ENCODE measurements at regions not wholly inside any gene's neighbourhood (a gene's known extent, or its start where the extent isn't known, plus 50 kb on each side); places are given as distances from the start of the nearest gene placed in this dataset.
A peak's percentile ranks its signal among the peaks of the same experiment; 100 is the strongest.
"Not testable (repeated sequence)": the region's sequence is repeated elsewhere in the genome, so short reads cannot be mapped to it uniquely, and the experiment has no call there.

DNA sequence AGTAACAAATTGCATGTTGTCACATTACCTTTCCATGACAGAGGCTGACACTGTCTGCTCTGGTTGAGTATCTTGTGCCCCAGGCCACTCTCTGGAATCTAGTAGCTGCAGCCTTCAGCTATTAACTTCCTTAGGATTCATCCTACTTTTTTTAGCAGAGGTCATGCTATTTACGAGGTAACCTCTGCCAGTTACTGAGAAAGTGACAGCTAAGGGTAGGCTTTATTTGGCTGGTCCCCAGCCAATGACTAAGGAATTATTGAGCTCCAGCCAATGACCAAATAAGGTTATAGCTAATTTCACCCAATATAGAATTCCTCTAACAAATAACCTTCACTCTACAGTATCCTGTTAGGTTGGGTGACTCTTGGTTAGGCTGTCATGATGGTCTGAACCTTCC is 1361.7 kb downstream of the XPNPEP1 start:
- Mint-ChIP-seq H3K27ac (no peak overlapping the region), H3K4me3 (no peak overlapping the region)

DNA sequence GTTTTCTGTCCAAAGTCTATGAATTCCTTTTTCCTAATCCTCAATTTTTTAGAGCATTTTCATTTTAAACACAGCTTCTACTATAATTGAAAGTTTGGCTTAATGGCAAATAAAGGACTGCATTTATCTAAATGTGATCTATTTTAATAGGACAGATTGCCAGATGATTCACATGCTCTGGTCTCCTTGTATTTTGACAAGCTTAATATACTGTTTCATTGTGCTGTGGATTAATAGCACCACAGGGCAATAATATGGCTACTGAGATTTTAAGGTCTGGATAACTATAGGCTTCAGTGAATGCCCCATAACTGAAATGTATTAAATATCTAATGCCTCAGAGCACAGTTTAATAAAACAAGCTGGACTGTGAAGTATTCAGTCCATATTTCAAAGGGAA is 1362.8 kb downstream of the XPNPEP1 start:
- no peaks in the 10 kb centered on the region for H3K4me1 Mint-ChIP-seq
- no peak for DNase-seq
- no peak overlapping the region for H3K4me3 Mint-ChIP-seq

More for the DNA sequence above, 1361.7 kb downstream of the XPNPEP1 start:
- Mint-ChIP-seq H3K4me1 (no peaks in the 10 kb centered on the region), H3K27me3 (no peaks in the 10 kb centered on the region), H3K9me3 (no peaks in the 10 kb centered on the region), H3K36me3 (ENCODE audit: low read depth) (no peaks in the 10 kb centered on the region)
- intact Hi-C loops (cut with micrococcal nuclease): no loop called here
- DNase-seq: no peak

DNA sequence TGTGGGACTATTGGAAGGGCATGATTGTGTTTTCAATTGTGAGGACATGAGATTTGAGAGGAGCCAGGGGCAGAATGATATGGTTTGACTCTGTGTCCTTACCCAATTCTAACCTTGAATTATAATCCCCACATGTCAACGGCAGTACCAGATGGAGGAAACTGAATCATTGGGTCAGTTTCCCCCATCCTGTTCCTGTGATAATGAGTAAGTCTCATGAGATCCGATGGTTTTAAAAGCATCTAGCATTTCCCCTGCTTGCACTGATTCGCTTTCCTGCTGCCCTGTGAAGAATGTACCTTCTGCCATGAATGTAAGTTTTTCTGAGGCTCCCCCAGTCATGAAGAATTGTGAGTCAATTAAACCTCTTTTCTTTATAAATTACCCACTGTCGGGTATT is 1367.1 kb downstream of the XPNPEP1 start:
- H3K36me3 Mint-ChIP-seq (ENCODE audit: low read depth): no peaks in the 10 kb centered on the region
- no peaks in the 10 kb centered on the region for H3K4me1 Mint-ChIP-seq
- no peak for DNase-seq
- no peak overlapping the region for H3K4me3 Mint-ChIP-seq
- intact Hi-C loops (cut with micrococcal nuclease): no loop called here
- no peaks in the 10 kb centered on the region for H3K9me3 Mint-ChIP-seq
- H3K27ac Mint-ChIP-seq: no peak overlapping the region
- H3K27me3 Mint-ChIP-seq: no peaks in the 10 kb centered on the region

More for the DNA sequence above, 1362.8 kb downstream of the XPNPEP1 start:
- Mint-ChIP-seq H3K27me3 (no peaks in the 10 kb centered on the region), H3K27ac (no peak overlapping the region), H3K9me3 (no peaks in the 10 kb centered on the region), H3K36me3 (ENCODE audit: low read depth) (no peaks in the 10 kb centered on the region)
- intact Hi-C loops (cut with micrococcal nuclease): no loop called here

DNA sequence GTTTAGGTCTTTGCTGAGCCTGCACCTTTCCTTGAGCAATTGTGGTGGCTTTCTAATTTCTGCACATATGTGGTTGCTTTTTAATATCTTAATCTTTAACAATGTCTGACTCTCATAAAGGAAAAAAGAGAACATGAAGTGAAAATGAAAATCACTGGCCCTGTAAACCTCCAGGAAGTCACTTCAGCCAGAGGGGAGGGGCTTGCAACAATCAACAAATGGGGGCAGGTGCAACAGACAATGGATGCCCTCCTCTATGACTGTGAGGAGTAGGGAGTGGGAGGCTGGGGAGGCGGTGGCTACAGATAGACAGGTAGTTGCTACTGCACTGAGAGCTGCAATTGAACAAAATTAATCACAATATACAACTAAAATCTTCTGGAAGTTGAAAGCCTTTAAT is 1377.4 kb downstream of the XPNPEP1 start:
- H3K4me3 Mint-ChIP-seq: no peak overlapping the region

DNA sequence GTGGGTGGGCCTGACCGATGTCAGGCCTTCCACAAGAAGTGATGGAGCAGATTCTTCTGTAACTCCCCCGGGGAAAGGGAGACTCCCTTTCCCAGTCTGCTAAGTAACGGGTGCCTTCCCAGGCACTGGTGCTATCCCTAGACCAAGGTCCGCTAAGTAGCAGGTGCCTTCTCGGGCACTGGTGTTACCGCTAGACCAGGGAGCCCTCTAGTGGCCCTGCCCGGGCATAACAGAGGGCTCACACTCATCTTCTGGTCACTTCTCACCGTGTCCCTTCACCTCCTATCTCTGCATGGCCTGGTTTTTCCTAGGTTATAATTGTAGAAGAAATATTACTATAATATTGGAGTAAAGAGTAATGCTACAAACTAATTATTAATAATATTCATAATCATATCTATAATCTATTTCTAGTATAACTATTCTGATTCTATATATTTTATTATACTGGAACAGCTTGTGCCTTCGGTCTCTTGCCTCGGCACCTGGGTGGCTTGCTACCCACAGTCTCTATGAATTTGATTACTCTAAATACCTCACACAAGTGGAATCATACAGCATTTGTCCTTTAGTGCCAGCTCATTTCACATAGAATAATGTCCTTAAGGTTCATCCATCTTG is 1378.7 kb downstream of the XPNPEP1 start:
- H3K9me3 Mint-ChIP-seq: no peaks in the 10 kb centered on the region
- H3K36me3 Mint-ChIP-seq (ENCODE audit: low read depth): no peaks in the 10 kb centered on the region
- H3K4me3 Mint-ChIP-seq: no peak overlapping the region
- no peaks in the 10 kb centered on the region for H3K27me3 Mint-ChIP-seq
- intact Hi-C loops (cut with micrococcal nuclease): loop anchor here (2.0 kb wide), 1 partner anchor 1834 kb away; no protein-coding TSS in a partner anchor
- H3K4me1 Mint-ChIP-seq: no peaks in the 10 kb centered on the region
- H3K27ac Mint-ChIP-seq: no peak overlapping the region
- peak; percentile 78 for DNase-seq

More for the DNA sequence above, 1377.4 kb downstream of the XPNPEP1 start:
- no peaks in the 10 kb centered on the region for H3K36me3 Mint-ChIP-seq (ENCODE audit: low read depth)
- no peak overlapping the region for H3K27ac Mint-ChIP-seq
- intact Hi-C loops (cut with micrococcal nuclease): loop anchor here (2.0 kb wide), 1 partner anchor 1835 kb away; no protein-coding TSS in a partner anchor
- no peak for DNase-seq
- H3K9me3 Mint-ChIP-seq: no peaks in the 10 kb centered on the region
- no peaks in the 10 kb centered on the region for H3K27me3 Mint-ChIP-seq
- no peaks in the 10 kb centered on the region for H3K4me1 Mint-ChIP-seq

DNA sequence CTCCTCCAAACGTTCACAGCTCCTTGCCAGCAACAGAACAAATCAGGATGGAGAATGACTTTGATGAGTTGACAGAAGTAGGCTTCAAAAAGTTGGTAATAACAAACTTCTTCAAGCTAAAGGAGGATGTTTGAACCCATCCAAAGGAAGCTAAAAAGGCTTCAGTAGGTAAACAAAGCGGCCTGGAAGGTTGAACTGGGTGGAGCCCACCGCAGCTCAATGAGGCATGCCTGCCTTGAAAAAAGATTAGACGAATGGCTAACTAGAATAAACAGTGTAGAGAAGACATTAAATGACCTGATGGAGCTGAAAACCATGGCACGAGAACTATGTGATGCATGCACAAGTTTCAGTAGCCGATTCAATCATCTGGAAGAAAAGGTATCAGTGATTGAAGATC is 1369.0 kb upstream of the SORCS1 start:
- H3K36me3 Mint-ChIP-seq (ENCODE audit: low read depth); intact Hi-C loops (cut with micrococcal nuclease); H3K4me3 Mint-ChIP-seq; H3K4me1 Mint-ChIP-seq; H3K27ac Mint-ChIP-seq; H3K9me3 Mint-ChIP-seq; H3K27me3 Mint-ChIP-seq; DNase-seq: not testable (repeated sequence)

DNA sequence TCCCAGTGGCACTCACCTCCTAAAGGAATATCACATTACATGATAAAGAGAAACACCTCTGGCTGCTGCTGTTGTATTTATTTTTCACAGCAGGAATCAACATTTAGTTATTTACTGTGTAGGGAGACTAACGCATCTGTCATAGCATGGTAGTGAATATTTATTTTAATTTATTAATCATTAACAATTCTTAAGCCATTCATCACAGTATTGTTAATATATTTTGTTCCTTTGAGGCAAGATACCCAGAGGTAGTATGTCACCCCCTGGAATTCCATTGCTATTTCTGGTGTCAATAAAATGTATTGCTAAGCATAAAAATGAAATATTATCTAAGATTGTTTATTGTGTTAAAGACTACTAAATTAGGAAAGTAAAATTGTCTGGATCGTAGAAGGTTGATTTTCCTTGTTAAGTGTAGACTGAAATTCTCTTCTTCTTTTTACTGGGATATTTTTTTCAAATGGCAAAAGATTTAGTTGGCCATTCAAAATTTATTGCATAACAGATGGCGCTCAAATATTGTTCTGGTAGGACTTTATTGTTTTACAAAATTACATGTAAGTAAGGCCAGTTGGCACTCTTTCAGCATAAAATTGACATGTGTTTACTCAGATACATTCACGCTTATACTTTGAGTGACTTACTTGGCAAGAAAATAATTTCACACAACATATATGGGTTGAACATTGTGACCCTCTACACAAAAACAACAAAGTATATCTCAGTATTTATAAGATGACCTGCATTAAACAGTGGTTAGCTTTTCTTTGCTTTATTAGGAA is 1358.7 kb upstream of the SORCS1 start:
- no peak for DNase-seq
- Mint-ChIP-seq H3K27ac (no peak overlapping the region), H3K4me1 (no peaks in the 10 kb centered on the region), H3K4me3 (no peak overlapping the region), H3K9me3 (peaks cover 4% of the 10 kb centered on the region), H3K36me3 (ENCODE audit: low read depth) (no peaks in the 10 kb centered on the region), H3K27me3 (no peaks in the 10 kb centered on the region)
- intact Hi-C loops (cut with micrococcal nuclease): no loop called here

GRCh38 chr10:108521827-108522492 is 1357.5 kb upstream of the SORCS1 start:
- Mint-ChIP-seq H3K9me3 (peaks cover 5% of the 10 kb centered on the region), H3K36me3 (ENCODE audit: low read depth) (no peaks in the 10 kb centered on the region), H3K4me3 (no peak overlapping the region), H3K27ac (no peak overlapping the region), H3K4me1 (no peaks in the 10 kb centered on the region), H3K27me3 (no peaks in the 10 kb centered on the region)
- intact Hi-C loops (cut with micrococcal nuclease): no loop called here
- DNase-seq: no peak

DNA sequence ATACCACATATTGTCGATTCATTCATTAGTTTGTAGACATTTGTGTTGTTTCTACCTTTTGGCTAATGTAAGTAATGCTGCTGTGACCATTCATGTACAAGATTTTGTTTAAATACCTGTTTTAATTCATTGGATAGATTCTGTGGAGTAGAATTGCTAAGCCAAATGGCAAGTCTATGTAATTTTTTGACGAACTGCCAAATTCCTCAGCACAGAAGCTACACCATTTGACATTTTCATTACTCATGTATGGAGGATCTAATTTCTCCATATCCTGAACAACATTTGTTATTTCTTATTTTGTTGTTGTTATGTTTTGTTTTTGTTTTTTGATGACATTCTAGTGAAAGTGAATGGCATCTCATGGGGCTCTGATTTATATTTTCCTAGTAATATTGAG is 1351.3 kb upstream of the SORCS1 start:
- H3K9me3 Mint-ChIP-seq: peaks cover 8% of the 10 kb centered on the region
- no peaks in the 10 kb centered on the region for H3K4me1 Mint-ChIP-seq
- H3K36me3 Mint-ChIP-seq (ENCODE audit: low read depth): no peaks in the 10 kb centered on the region
- H3K27me3 Mint-ChIP-seq: no peaks in the 10 kb centered on the region
- DNase-seq: no peak
- H3K27ac Mint-ChIP-seq: no peak overlapping the region
- H3K4me3 Mint-ChIP-seq: no peak overlapping the region
- intact Hi-C loops (cut with micrococcal nuclease): no loop called here

- Mint-ChIP-seq H3K4me1 (no peaks in the 10 kb centered on the region), H3K27me3 (no peaks in the 10 kb centered on the region), H3K9me3 (peaks cover 11% of the 10 kb centered on the region), H3K36me3 (ENCODE audit: low read depth) (no peaks in the 10 kb centered on the region), H3K27ac (no peak overlapping the region), H3K4me3 (no peak overlapping the region)
- intact Hi-C loops (cut with micrococcal nuclease): no loop called here
- DNase-seq: no peak
These were observed 1335.9 kb upstream of the SORCS1 start for GRCh38 chr10:108500396-108500795.

DNA sequence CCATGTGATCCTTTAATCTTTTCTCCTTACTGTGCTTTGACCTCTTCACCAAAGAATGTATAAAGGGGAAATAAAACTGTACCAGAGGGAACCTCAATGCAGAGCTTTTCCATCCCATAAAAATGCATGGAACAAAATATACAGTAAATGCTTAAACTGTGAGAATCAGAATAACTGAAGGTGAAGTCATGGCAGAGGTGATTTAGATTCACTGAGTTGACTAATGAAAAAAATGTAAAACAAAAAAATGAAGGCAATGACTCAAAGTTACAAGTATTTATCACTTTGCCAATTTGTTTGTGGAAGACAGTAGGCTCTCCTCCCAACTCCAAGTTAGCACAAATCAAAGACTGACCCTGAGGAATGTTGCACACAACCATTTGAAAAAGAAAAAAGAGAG is 1331.6 kb upstream of the SORCS1 start:
- H3K4me3 Mint-ChIP-seq: no peak overlapping the region
- DNase-seq: no peak
- intact Hi-C loops (cut with micrococcal nuclease): no loop called here
- no peaks in the 10 kb centered on the region for H3K4me1 Mint-ChIP-seq
- peaks cover 4% of the 10 kb centered on the region for H3K9me3 Mint-ChIP-seq
- H3K27me3 Mint-ChIP-seq: no peaks in the 10 kb centered on the region
- H3K36me3 Mint-ChIP-seq (ENCODE audit: low read depth): no peaks in the 10 kb centered on the region
- H3K27ac Mint-ChIP-seq: no peak overlapping the region

GRCh38 chr10:108490944-108491343 is 1326.4 kb upstream of the SORCS1 start:
- Mint-ChIP-seq H3K36me3 (ENCODE audit: low read depth) (no peaks in the 10 kb centered on the region), H3K4me1 (no peaks in the 10 kb centered on the region), H3K27me3 (no peaks in the 10 kb centered on the region), H3K27ac (no peak overlapping the region), H3K9me3 (peaks cover 3% of the 10 kb centered on the region), H3K4me3 (no peak overlapping the region)
- intact Hi-C loops (cut with micrococcal nuclease): no loop called here
- no peak for DNase-seq

- peaks cover 6% of the 10 kb centered on the region for H3K9me3 Mint-ChIP-seq
- peaks cover 7% of the 10 kb centered on the region for H3K27me3 Mint-ChIP-seq
- DNase-seq: no peak
- no peak overlapping the region for H3K27ac Mint-ChIP-seq
- H3K36me3 Mint-ChIP-seq (ENCODE audit: low read depth): no peaks in the 10 kb centered on the region
- no peak overlapping the region for H3K4me3 Mint-ChIP-seq
- no peaks in the 10 kb centered on the region for H3K4me1 Mint-ChIP-seq
- intact Hi-C loops (cut with micrococcal nuclease): no loop called here
These were observed 1306.9 kb upstream of the SORCS1 start for GRCh38 chr10:108471420-108471819.

GRCh38 chr10:108469940-108470339 is 1305.4 kb upstream of the SORCS1 start:
- Mint-ChIP-seq H3K4me1 (no peaks in the 10 kb centered on the region), H3K36me3 (ENCODE audit: low read depth) (no peaks in the 10 kb centered on the region), H3K27ac (no peak overlapping the region), H3K9me3 (peaks cover 6% of the 10 kb centered on the region), H3K4me3 (no peak overlapping the region), H3K27me3 (peaks cover 7% of the 10 kb centered on the region)
- intact Hi-C loops (cut with micrococcal nuclease): no loop called here
- DNase-seq: no peak

Measured in activated CD4-positive, alpha-beta T cell treated with anti-CD3 and anti-CD28 coated beads, Interleukin-2, amount 10 ng/mL, durations not matched to agents 24 days and 14 days (primary cell).